Muscle of leg (tissue), 3 donors: ENCODE measurements at regions not wholly inside any gene's neighbourhood (a gene's known extent, or its start where the extent isn't known, plus 50 kb on each side); places are given as distances from the start of the nearest gene placed in this dataset.

Experiments used
- DNase-seq: peaks from one replicate; pipeline ENCODE4 v3.0.0; 2013
- H3K27ac ChIP-seq: one replicate; pipeline ENCODE4 v1.5.1; 2013; ENCODE audit warnings: mild to moderate bottlenecking, low read length, control low read depth
- H3K27me3 ChIP-seq: one replicate; pipeline ENCODE4 v1.6.1; 2013; ENCODE audit warnings: low read length; ENCODE audit not compliant: control insufficient read depth, insufficient read depth
- H3K36me3 ChIP-seq: one replicate; pipeline ENCODE4 v1.6.1; 2013; ENCODE audit warnings: low read length; ENCODE audit not compliant: control insufficient read depth, insufficient read depth
- H3K4me1 ChIP-seq: one replicate; pipeline ENCODE4 v1.6.1; 2013; ENCODE audit warnings: low read length; ENCODE audit not compliant: control insufficient read depth, insufficient read depth
- H3K4me3 ChIP-seq: one replicate; pipeline ENCODE4 v1.5.1; 2013; ENCODE audit warnings: low read length, control low read depth
- H3K9me3 ChIP-seq: replicated peaks from 2 replicates; pipeline ENCODE4 v1.6.1; 2013; ENCODE audit warnings: low read depth, low read length; ENCODE audit not compliant: control insufficient read depth
- WGBS: methylation state at CpG from one replicate; pipeline ENCODE4 v1.1.5; 2013; ENCODE audit warnings: missing lambda C conversion rate; ENCODE audit not compliant: insufficient coverage; 5-methylcytosine and 5-hydroxymethylcytosine counted together

DNA sequence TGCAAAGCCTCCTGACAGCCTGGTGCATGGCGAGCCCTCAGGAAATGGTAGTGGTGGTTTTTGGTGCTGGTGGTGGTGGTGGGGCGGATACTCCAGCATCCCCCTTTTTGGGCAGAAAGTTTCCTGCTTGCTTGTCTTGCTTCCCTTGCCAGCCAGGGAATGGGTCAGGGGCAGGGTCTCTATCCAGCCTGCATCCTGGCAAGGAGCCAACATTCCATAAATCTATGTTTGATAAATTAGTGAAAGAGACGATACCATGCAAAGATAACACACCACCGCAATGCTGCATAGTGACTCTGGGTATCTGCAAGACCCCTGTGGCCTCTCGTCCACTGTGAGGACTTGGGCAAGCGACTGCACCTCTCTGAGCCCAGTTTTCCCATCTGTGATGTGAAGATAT lies 246.2 kb downstream of the LRFN2 start:
- no CpG with 5 or more reads among the region's 6 CpGs for WGBS
- Histone ChIP-seq H3K27me3 (peaks cover 3% of the 10 kb centered on the region), H3K4me1 (peaks cover 44% of the 10 kb centered on the region), H3K36me3 (no peaks in the 10 kb centered on the region), H3K4me3 (no peak overlapping the region), H3K27ac (no peak overlapping the region), H3K9me3 (no peaks in the 10 kb centered on the region)
- DNase-seq = no peak

DNA sequence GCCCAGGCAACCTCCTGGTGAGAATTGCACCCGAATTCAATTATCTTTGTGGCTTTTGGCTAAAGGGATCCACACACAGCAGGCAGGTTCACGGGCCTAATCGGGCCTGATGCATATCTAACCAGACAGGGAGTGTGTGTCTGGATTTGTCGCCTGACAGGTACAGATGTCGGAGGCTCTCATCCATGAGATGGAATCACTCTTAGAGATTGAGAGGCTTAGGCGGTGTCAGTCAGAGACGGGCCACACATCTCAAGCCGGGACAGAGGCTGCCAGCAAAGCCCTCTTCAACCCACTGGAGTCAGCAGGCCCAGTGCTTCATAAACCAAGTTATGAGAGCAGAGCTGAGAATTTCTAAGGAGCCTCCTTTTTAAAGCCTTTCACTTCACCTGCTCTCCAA lies 247.0 kb downstream of the LRFN2 start:
- H3K9me3 ChIP-seq = no peaks in the 10 kb centered on the region
- no peak for DNase-seq
- H3K4me3 ChIP-seq = no peak overlapping the region
- no peak overlapping the region for H3K27ac ChIP-seq
- 75% methylated on average over 6 of the region's 8 CpGs for WGBS
- H3K4me1 ChIP-seq = peaks cover 37% of the 10 kb centered on the region
- H3K27me3 ChIP-seq = peaks cover 3% of the 10 kb centered on the region
- H3K36me3 ChIP-seq = no peaks in the 10 kb centered on the region

DNA sequence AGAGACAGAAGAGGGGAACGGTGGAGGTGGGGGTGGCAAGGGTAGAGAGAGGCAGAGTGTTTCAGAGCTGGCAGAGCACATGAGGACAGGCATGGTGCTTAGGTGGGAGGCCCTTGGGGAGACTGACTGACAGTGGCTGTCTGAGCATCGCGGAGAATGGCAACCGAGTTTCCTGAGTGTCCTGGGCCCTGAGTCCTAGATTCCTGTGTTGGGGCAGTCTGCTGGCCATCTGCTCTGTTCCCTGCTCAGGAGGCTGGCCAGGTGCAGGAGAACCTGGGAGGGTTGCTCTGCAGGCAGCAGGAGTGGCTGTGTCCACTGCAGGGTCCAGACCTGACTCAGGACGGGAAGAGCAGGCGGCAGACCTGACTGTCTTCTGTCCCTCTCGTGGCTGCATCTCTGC lies 248.9 kb downstream of the LRFN2 start:
- no peak for DNase-seq
- Histone ChIP-seq H3K4me3 (no peak overlapping the region), H3K4me1 (peaks cover 24% of the 10 kb centered on the region), H3K9me3 (no peaks in the 10 kb centered on the region), H3K36me3 (no peaks in the 10 kb centered on the region), H3K27ac (no peak overlapping the region), H3K27me3 (peaks cover 3% of the 10 kb centered on the region)
- 89% methylated on average over 6 of the region's 7 CpGs for WGBS

DNA sequence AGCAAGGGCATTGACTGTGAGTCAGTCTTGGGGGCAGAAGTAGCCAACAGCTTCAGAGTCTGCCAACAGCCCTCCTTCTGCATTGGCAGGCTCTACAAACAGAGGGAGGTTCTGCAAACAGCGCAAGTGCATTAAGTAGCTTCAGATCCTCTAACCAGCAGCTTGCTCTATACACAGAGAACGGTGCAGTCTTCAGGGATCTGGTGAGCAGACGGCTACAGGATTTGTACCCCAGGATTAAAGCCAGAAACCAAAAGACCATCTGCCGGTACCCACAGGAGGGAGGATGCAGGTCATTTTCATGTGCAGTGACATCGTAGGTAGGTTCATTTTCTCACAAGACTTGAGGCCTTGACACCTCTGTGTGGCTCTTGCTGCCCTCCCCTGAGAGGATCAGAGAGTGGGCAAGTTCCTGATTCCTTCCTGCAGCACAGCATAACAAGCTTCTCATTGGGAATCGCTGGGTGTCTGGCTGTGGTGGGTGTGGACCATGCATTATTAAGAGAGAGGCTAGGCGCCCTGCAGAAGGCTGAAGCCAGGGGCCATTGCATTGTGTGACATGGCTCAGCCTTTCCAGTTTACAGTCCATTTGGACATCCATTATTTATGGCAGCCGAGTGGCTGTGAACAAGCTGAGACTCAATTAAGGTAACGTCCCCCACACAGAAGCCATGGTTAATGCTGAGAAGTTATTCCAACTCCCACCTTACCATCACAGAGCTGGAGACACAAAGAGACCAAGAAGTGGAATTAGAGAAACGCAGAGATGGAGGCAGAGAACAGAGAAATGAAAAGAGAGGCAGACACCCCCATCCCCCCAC lies 250.0 kb downstream of the LRFN2 start:
- WGBS = 62% methylated on average over 4 of the region's 10 CpGs
- peaks cover 3% of the 10 kb centered on the region for H3K27me3 ChIP-seq
- no peak for DNase-seq

DNA sequence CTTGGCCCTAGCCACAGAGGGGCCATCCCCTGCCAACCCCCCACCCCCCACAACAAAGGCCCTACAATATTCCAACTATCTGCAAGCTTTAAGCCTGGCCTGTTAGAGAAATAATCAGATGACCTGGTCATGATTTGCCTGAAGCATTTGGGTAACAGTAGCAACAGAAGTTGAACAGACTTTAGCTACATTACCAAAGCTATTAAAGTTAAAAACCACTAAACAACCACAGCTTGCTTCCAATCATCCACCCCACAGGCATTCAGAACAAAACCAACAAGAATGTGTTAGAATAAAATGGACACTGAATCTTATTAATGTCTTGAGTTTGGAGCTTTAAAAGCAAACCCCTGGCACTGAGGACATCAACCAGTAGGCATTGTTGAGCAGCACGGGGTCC lies 250.9 kb downstream of the LRFN2 start:
- H3K9me3 ChIP-seq = no peaks in the 10 kb centered on the region
- peaks cover 7% of the 10 kb centered on the region for H3K4me1 ChIP-seq
- WGBS = no CpG with 5 or more reads among the region's 1 CpG
- no peak overlapping the region for H3K4me3 ChIP-seq
- H3K27ac ChIP-seq = no peak overlapping the region
- no peak for DNase-seq
- H3K27me3 ChIP-seq = peaks cover 3% of the 10 kb centered on the region
- no peaks in the 10 kb centered on the region for H3K36me3 ChIP-seq

More for the DNA sequence above, 250.0 kb downstream of the LRFN2 start:
- Histone ChIP-seq H3K4me1 (peaks cover 13% of the 10 kb centered on the region), H3K9me3 (no peaks in the 10 kb centered on the region), H3K4me3 (no peak overlapping the region), H3K36me3 (no peaks in the 10 kb centered on the region), H3K27ac (no peak overlapping the region)

DNA sequence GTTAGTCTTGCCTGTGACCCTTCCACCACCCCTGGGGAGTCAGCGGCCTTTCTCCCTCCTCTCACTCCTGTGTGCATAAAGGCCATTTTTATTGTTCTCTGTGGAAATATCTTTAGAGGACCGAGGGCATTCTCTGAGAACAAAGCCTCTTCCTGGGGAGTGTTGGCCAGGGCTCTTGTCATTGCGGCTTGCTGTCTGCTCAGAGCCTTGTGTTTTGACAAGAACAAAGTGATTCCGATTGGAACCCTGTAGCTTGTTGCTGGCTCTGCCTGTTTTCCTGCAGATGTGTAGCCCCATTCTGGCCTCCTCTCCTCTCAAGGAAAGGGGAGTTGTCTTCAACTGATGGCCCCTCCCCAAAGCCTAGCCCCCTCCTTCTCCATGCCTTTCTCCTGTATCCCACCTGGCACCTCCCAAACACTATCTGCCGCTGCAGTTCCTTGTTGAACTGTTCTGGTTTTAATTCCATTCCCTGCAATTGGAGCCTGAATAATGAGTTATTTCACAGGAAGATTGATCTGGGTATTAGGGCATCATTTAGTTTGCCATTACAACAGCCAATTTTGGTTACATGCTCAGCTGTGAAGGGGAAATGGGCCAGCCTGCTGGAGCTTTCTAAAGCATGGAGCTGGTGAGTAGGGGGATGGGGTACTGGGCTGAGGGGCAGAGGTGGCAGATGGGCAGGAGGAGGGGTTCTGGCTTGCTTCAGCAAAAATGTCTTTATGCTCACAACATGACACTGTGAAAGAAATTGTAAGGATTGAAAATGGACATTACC lies 252.5 kb downstream of the LRFN2 start:
- Histone ChIP-seq H3K27me3 (peaks cover 3% of the 10 kb centered on the region), H3K27ac (no peak overlapping the region), H3K4me3 (no peak overlapping the region), H3K4me1 (peaks cover 7% of the 10 kb centered on the region), H3K36me3 (no peaks in the 10 kb centered on the region), H3K9me3 (no peaks in the 10 kb centered on the region)
- WGBS = 0% methylated on average over 1 of the region's 5 CpGs
- no peak for DNase-seq

DNA sequence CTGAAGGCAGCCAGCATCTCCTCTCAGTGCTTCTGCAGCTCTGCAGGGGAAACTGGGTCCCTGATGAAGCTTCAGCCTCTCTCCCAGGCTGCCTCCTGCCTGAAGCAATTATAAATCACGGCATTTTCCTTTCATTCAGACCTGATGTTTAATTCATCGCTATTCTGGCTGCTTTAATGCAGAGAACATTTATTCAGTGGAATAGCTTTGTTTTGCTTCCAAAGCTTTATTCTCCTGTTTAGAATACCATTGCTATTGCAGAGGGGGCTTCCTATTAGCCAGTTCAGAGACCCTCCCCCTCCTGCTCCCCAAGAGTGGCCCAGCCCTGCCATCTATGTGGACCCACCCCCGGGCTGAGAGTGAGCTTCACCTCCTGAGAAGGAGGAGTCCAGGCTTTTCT lies 255.6 kb downstream of the LRFN2 start:
- no peak overlapping the region for H3K4me3 ChIP-seq
- WGBS = 60% methylated on average over 1 of the region's 3 CpGs

DNA sequence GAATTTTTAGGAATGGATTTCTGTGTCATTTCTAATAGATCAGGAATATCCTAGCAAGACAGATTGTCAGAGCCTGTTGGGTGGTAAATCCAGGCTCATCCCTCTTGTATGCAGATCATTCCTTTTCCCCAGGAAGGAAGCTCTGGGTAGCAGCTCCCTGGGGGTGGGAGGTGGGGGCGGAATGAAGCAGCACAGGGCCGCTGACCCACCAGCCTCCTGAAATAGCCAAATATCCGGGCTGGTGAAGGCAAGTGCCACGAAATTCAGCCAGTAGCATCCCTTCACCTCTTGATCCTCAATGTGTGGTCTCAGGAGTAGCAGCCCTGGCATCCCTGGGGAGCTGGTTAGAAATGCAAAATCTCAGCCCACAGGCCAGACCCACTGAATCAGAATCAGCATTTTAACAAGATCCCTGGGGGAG lies 256.9 kb downstream of the LRFN2 start:
- no peaks in the 10 kb centered on the region for H3K36me3 ChIP-seq
- no peak overlapping the region for H3K27ac ChIP-seq
- H3K4me1 ChIP-seq = peaks cover 22% of the 10 kb centered on the region
- 6% methylated on average over 2 of the region's 4 CpGs for WGBS
- peaks cover 4% of the 10 kb centered on the region for H3K27me3 ChIP-seq
- no peak for DNase-seq
- no peaks in the 10 kb centered on the region for H3K9me3 ChIP-seq
- no peak overlapping the region for H3K4me3 ChIP-seq

More for the DNA sequence above, 255.6 kb downstream of the LRFN2 start:
- no peak for DNase-seq
- Histone ChIP-seq H3K4me1 (peaks cover 17% of the 10 kb centered on the region), H3K27me3 (peaks cover 4% of the 10 kb centered on the region), H3K27ac (no peak overlapping the region), H3K36me3 (no peaks in the 10 kb centered on the region), H3K9me3 (no peaks in the 10 kb centered on the region)

DNA sequence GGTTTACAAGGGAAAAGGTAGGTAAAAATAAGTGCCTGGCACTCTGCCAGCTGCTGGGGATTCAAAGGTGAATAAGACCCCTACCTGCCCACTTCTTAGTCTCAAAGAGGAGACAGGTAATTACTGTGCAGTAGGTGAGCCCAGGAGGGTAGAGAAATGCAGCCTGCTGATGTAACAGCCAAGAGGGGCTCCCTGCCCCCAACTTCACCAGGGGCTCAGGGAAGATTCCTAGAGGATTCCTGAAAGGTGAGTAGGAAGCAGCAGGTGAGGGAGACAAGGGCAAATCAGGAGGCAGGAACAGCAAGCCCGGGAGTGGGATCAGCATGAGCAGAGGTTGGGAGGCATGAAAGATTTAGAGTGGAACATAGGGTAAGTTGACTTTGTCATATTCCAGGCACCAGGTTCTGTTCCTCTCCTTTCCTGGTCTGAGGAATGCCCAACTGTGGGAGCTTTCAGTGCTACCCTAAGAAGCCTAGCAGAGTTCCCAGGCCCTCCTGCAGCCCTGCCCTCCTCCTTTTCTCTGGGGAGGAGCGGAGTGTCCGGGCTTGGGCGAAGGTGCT lies 258.1 kb downstream of the LRFN2 start:
- Histone ChIP-seq H3K27me3 (peaks cover 4% of the 10 kb centered on the region), H3K4me3 (no peak overlapping the region), H3K4me1 (peaks cover 24% of the 10 kb centered on the region), H3K27ac (no peak overlapping the region), H3K9me3 (no peaks in the 10 kb centered on the region), H3K36me3 (no peaks in the 10 kb centered on the region)
- no peak for DNase-seq
- 57% methylated on average over 3 of the region's 4 CpGs for WGBS

DNA sequence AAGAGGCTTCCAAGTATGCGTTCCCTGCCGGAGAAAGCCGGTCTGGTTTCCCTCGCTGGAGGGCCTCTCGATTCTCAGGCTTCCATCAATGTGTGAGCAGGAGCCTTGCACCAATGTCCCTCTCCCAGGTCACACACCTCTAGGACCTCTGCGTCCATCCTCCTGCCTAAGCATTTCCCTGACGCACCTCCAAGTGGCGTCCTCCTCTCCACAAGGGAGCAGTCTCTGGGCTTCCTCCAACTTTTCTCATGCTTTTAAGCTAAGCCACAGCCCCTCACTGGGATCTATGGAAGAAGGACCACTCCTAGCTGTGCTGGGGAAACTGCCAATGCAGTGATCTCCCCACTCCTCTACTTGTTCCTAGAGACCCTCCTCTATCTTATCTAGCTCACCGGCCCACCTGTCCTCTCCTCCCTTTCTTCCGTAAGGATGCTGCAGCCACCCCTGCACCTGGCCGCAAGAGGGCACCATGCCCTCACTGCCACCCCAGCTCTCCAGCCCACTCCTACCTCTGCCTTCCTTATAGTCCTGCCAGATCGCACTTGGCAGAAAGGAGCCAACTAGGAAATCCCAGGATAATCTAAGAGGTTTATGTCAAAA lies 258.7 kb downstream of the LRFN2 start:
- no peak overlapping the region for H3K27ac ChIP-seq
- H3K9me3 ChIP-seq = no peaks in the 10 kb centered on the region
- H3K4me3 ChIP-seq = no peak overlapping the region
- 35% methylated on average over 10 of the region's 12 CpGs for WGBS
- no peaks in the 10 kb centered on the region for H3K36me3 ChIP-seq
- H3K27me3 ChIP-seq = peaks cover 4% of the 10 kb centered on the region
- no peak for DNase-seq
- H3K4me1 ChIP-seq = peaks cover 24% of the 10 kb centered on the region
